Right lobe of liver (tissue), 6 donors: ENCODE measurements at regions not wholly inside any gene's neighbourhood (a gene's known extent, or its start where the extent isn't known, plus 50 kb on each side); places are given as distances from the start of the nearest gene placed in this dataset.

Experiments used
- ATAC-seq, 4 donors: fragments of 200-7000 bp; cut with Tn5 transposase; one replicate each; pipeline ENCODE4 v1.9.1; 2020; ENCODE audit warnings: mild to moderate bottlenecking in 4 of 4, moderate library complexity in 4 of 4
- DNase-seq, 3 donors: peaks; one replicate each; pipeline ENCODE4 v3.0.0-alpha.2; 2020
- H3K27ac ChIP-seq, 3 donors: fragments of 200-600 bp; one replicate each; pipeline ENCODE4 v1.8.0; 2022
- H3K27me3 ChIP-seq, 2 donors: fragments of 200-600 bp; one replicate each; pipeline ENCODE4 v1.8.0; 2022
- H3K36me3 ChIP-seq, 4 donors: fragments of 200-600 bp; sonication (generic) in 1 of 4; one replicate each; pipeline versions ENCODE4 v1.5.1 to v1.8.0; 2017 to 2022; ENCODE audit warnings: control low read depth in 1 of 4
- H3K4me1 ChIP-seq, 4 donors: fragments of 200-600 bp; sonication (generic) in 1 of 4; one replicate each; pipeline versions ENCODE4 v1.5.1 to v1.8.0; 2017 to 2022; ENCODE audit warnings: control low read depth in 1 of 4
- H3K4me3 ChIP-seq, 3 donors: fragments of 200-600 bp; one replicate each; pipeline ENCODE4 v1.8.0; 2022
- H3K9me3 ChIP-seq, 4 donors: fragments of 200-600 bp; sonication (generic) in 1 of 4; one replicate each; pipeline versions ENCODE4 v1.5.1 to v1.8.0; 2017 to 2022; ENCODE audit warnings: control low read depth in 1 of 4
- POLR2A ChIP-seq: fragments of 450-650 bp; IDR thresholded peaks from one replicate; pipeline ENCODE4 v1.6.1; 2017; ENCODE audit warnings: antibody characterized with exemption, mild to moderate bottlenecking
- WGBS: methylation state at CpG from one replicate; pipeline ENCODE4 v1.1.6; 2018; ENCODE audit warnings: low coverage, low lambda C conversion rate; ENCODE audit not compliant: insufficient coverage; ENCODE audit errors: missing lambda C conversion rate; 5-methylcytosine and 5-hydroxymethylcytosine counted together
- intact Hi-C, 2 donors: fragments of 100-400 bp; cut with DNase I; formaldehyde crosslinking; loops; one replicate each; pipeline versions ENCODE4 v1.11.2 to v1.14.1; 2022
- TF ChIP-seq, protein P1 (sequence below), 4 donors: fragments of 200-600 bp in 3 of 4; fragments of 450-650 bp in 1 of 4; IDR thresholded peaks; one replicate each; pipeline versions ENCODE4 v1.5.1 to v1.8.0; 2016 to 2022; ENCODE audit warnings: antibody characterized with exemption in 4 of 4, mild to moderate bottlenecking in 2 of 4
- donor health status: DM: no; HTN: yes; CAD: no.
- donor health status: DM: no; HTN: no; CAD: no.
- donor health status: DM: no; HTN: no; CAD: no.
- donor health status: DM: no; HTN: yes; CAD: no.
- donor health status: DM: no; HTN: yes; CAD: no.

GRCh38 chr13:34028496-34029442, 210.8 kb downstream of the RFC3 start:
- no peak for ATAC-seq
- DNase-seq, result no peak
- Histone ChIP-seq H3K27me3 (no peaks in the 10 kb centered on the region), H3K36me3 (no peaks in the 10 kb centered on the region), H3K27ac (no peak overlapping the region), H3K4me3 (no peak overlapping the region), H3K9me3 (no peaks in the 10 kb centered on the region), H3K4me1 (no peaks in the 10 kb centered on the region)
- 68% methylated on average over 5 of the region's 5 CpGs for WGBS
- TF ChIP-seq, protein P1, sequence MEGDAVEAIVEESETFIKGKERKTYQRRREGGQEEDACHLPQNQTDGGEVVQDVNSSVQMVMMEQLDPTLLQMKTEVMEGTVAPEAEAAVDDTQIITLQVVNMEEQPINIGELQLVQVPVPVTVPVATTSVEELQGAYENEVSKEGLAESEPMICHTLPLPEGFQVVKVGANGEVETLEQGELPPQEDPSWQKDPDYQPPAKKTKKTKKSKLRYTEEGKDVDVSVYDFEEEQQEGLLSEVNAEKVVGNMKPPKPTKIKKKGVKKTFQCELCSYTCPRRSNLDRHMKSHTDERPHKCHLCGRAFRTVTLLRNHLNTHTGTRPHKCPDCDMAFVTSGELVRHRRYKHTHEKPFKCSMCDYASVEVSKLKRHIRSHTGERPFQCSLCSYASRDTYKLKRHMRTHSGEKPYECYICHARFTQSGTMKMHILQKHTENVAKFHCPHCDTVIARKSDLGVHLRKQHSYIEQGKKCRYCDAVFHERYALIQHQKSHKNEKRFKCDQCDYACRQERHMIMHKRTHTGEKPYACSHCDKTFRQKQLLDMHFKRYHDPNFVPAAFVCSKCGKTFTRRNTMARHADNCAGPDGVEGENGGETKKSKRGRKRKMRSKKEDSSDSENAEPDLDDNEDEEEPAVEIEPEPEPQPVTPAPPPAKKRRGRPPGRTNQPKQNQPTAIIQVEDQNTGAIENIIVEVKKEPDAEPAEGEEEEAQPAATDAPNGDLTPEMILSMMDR (IDR thresholded peaks at IDR 0.05), result no peak
- no peak for TF ChIP-seq POLR2A
- intact Hi-C loops, result no loop called here

GRCh38 chr13:34030782-34031181, 212.8 kb downstream of the RFC3 start:
- no peaks in the 10 kb centered on the region for H3K4me1 ChIP-seq
- no peak for ATAC-seq
- TF ChIP-seq, protein P1 (IDR thresholded peaks at IDR 0.05), result no peak
- no peak for TF ChIP-seq POLR2A
- intact Hi-C loops, result no loop called here
- DNase-seq, result no peak
- no peak overlapping the region for H3K27ac ChIP-seq
- H3K9me3 ChIP-seq, result no peaks in the 10 kb centered on the region
- H3K36me3 ChIP-seq, result no peaks in the 10 kb centered on the region
- H3K27me3 ChIP-seq, result no peaks in the 10 kb centered on the region
- H3K4me3 ChIP-seq, result no peak overlapping the region

DNA sequence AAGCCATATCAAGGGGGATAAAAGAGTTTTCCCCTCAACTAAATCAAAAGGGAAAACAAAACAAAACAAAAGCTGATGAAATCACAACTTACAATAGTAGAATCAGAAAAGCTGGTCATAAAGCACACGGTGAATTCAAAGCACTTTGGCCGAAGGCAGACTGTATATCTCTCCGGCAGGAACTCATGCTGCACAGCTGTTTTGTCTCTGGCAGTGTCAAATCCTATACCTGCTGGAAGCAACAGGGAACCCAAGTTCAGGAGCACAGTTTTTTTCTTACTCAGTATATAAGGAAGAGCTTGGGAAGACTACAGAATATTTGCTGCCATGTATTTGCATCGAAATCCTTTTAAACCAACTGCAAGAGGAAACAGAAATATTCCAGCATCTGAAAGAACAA, 213.7 kb downstream of the RFC3 start:
- no peak for ATAC-seq
- 68% methylated on average over 4 of the region's 4 CpGs for WGBS
- no peaks in the 10 kb centered on the region for H3K4me1 ChIP-seq

GRCh38 chr13:34034411-34034810, 216.5 kb downstream of the RFC3 start:
- H3K27ac ChIP-seq, result no peak overlapping the region
- intact Hi-C loops, result no loop called here
- no peaks in the 10 kb centered on the region for H3K36me3 ChIP-seq
- no peaks in the 10 kb centered on the region for H3K4me1 ChIP-seq
- no peaks in the 10 kb centered on the region for H3K27me3 ChIP-seq
- H3K4me3 ChIP-seq, result no peak overlapping the region
- WGBS, result 89% methylated on average over 5 of the region's 5 CpGs
- ATAC-seq (no peak), DNase-seq (no peak)
- TF ChIP-seq, protein P1 (IDR thresholded peaks at IDR 0.05), result no peak
- TF ChIP-seq POLR2A, result no peak
- no peaks in the 10 kb centered on the region for H3K9me3 ChIP-seq

More for the DNA sequence above, 213.7 kb downstream of the RFC3 start:
- Histone ChIP-seq H3K27me3 (no peaks in the 10 kb centered on the region), H3K9me3 (no peaks in the 10 kb centered on the region), H3K36me3 (no peaks in the 10 kb centered on the region), H3K27ac (no peak overlapping the region), H3K4me3 (no peak overlapping the region)
- no peak for TF ChIP-seq POLR2A
- TF ChIP-seq, protein P1 (IDR thresholded peaks at IDR 0.05), result no peak
- no peak for DNase-seq
- intact Hi-C loops, result no loop called here
